Astrocyte of the hippocampus (primary cell): ENCODE measurements at regions not wholly inside any gene's neighbourhood (a gene's known extent, or its start where the extent isn't known, plus 50 kb on each side); places are given as distances from the start of the nearest gene placed in this dataset.
A peak's percentile ranks its signal among the peaks of the same experiment; 100 is the strongest.

Experiments used
- DNase-seq: peaks from one replicate; pipeline ENCODE4 v3.0.0; 2011; ENCODE audit warnings: low read depth, low spot score

DNA sequence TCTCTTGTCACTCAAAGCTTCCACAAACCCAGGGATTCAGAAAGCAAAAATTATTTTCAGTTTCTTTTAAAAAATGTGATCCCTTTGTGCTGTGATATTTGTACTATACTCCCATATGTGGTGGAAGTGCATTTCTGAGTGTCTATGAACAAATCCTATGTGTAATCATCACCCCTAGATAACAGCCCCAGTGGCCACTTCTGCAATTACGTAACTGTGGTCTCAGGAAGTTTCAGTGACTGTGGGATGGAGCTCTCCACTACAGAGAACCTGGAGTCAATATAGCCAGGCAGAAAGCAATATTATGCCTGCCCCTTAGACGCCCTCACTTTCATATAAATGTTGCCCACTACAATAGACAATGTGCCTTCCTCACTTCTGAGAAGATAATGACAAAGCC, 1101.7 kb upstream of the GHITM start:
- peak; percentile 1 for DNase-seq

DNA sequence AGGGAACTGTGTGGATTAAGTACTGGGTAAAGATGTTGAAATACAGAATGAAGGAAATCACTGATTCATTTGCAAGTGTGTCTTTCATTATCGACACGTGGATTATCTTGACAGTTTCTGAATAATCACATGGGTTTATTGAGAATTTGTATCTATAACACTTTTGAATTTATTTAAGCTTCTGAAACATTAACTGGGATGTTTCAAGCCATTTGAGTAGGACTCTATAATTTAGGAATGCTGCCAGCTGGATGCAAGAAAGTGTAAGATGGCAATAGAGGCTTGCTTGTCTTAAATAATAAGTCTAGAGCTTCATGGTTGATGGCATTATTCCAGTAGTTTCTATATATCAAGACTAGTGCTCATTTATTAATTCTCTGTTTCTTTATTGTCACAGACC, 1100.7 kb upstream of the GHITM start:
- no peak for DNase-seq

DNA sequence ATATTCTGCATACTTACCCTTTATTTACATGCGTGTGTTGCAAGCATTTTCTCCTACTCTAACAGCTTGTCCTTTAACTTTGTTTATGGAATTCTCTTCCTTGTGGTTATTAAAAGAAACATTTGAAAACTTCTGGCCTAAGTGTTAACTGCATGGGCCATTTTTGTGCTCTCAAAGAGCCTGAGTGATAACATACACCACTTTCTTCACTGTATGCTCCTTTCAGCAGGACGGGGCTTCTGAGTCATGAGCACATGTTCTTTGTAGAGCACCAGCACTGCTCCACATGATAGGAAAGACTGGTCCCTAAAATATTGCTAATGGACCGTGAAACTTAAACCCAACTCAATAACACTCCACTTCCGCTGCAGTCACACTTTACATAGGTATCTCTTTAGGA, 1093.6 kb upstream of the GHITM start:
- no peak for DNase-seq

DNA sequence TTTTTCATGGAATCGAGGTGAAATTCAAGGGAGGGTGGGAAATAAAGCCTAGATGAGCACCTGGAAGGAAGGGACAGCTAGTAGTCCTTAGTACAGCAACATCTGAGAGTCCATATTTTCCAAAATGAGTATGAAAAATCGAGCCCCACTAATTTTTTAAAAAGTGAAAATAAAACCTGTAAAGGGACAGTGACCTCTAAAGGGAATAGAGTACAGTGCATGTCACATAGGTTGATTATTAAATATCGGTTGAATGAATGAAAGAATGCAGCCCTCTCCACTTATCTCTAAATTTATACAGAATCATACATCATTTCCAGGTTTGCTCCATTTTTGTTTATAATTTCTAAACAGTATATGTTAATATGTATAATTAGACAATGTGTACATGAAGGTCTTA, 1088.5 kb upstream of the GHITM start:
- no peak for DNase-seq

DNA sequence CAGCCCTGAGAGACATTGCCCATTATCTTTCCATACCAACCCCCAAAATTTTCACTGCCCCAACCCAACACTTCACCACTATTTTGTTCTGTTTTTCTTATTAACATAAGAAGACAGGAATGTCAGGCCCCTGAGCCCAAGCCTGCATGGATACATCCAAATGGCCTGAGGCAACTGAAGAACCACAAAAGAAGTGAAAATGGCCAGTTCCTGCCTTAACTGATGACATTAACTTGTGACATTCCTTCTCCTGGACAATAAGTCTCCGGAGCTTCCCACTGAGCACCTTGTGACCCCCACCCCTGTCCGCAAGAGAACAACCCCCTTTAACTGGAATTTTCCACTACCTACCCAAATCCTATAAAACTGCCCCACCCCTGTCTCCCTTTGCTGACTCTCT, 1076.4 kb upstream of the GHITM start:
- DNase-seq: no peak

DNA sequence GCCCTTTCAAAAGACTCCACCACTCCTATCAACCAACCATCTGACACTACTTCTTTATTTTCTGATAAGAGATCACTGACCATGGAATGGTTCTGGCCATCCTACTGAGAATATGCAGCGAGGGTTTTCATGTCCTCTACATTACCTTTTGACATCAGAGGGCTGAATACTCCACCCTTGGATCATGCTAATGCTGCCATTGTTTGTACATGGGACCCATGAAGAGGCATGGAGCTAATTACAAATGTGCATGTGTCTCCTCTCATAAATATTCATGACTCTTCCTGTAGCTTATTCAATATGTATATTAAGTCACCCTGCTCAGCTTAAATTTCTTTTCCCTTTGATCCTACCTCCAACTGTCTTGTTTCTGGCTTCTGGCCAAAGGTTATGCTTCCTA, 1065.8 kb upstream of the GHITM start:
- no peak for DNase-seq

DNA sequence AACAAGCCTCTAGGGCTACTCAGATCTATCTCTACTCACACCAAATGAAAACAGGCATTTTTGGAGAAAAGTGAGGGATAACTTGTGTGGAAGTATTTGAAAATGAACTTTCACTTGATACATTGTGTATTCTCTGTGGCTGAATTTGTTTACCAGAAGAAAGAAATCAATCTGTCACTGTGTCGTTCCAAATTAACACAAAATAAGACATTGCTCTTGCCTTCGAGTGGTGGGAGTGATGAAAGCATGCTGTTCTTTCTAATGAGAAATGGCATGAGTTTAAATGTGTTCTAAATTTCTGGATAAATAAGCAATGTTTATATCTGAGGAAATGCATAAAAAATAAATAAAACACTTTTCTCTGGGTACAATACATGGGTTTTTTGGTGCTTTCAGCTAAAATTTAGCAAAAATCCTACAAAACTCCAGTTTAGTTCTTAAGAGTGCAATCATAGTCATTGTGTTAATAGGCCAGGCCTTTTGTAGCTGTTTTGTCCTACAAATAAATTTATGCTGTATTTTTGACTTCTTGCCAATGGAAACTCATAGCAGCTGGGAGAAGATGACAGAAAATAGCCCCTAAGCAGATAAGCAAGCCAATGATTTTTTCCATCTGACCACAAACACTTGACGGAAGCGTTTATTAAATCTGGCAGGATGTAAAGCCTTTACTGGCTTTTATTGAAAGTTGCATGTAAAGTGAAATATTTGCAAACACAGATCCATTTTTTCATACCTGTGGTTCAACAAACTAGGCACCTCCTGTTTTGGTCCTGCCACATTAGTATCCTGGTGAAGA, 1064.1 kb upstream of the GHITM start:
- peak; percentile 18 for DNase-seq

DNA sequence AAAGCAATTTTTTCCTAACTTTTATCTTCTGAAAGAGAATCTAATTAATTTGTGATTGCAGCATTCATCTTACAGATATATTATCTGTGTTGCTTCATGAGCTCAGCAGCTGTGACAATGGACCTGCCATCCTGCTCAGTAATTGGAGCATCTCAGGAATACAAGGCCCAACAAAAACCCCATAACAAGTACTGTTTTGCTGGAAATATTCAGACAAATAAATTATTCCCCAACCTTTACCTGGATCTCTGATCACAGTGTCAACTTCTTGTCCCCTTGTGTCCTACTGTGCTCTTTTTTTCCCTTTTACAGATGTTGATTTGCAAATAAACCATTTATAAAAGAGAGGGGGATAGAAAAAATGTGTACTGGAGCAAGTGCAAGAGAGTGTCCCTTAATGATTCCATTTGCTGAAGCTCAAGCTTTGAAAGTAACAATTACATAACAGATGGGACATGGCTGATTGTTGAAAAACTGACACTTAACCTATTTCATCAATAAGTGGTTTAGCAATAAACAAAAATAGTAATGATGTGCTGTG, 1063.4 kb upstream of the GHITM start:
- no peak for DNase-seq

DNA sequence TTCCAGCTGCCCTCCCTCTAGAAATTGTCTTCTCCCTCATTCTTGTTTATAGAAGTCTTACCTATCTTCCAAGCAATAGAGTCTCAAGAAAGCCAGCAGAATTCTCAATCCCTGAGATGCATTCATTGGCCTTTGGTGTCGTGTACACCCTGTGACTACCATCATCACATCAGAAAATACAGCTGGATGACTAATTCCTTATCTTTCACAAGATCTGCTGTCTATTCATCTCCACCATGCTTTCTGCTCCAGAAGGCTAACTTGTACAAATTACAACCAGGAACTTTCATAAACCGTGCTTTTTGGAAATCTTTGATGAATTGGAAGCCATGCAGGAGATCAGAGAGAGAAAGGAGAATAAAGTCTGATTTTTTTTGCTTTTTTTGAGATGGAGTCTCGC, 1062.9 kb upstream of the GHITM start:
- DNase-seq: no peak

DNA sequence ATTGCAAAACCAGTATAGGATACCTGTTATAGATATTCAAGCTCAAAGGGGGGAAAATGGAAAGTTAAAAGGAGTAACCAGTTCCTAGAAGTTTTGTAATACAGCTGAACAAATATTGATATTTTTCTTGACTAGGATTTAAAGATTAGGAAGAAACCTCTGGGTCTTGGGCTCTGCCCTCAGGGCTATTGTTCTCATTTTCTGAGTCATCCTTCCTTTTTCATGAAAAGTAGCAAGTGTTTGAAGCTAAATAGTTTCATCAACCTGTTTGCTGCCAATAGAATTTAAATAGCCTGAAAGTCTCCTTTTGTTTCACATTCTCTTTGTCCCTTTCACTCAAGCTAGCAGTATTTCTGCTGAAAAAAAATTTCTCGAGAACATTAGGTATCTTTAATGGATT, 1061.1 kb upstream of the GHITM start:
- DNase-seq: peak; percentile 29

DNA sequence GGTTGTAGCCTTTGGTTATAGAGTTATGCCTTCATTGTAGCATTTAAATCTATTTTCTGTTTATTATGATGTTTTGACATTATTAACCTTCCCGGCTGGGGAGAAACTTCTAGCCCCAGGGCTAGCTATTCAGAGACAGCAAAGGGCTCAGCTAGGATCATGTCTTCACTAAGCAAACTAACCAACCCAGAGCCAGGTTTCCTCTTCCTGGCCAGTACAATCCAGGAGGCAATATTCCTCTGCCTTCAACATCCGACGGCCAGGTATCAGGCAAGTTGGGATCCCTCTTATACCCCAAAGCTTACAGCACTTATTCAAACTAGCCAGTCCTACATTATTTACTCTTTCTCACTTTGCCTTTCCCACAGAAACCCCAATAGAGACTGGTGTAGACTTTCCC, 1060.7 kb upstream of the GHITM start:
- DNase-seq: no peak

DNA sequence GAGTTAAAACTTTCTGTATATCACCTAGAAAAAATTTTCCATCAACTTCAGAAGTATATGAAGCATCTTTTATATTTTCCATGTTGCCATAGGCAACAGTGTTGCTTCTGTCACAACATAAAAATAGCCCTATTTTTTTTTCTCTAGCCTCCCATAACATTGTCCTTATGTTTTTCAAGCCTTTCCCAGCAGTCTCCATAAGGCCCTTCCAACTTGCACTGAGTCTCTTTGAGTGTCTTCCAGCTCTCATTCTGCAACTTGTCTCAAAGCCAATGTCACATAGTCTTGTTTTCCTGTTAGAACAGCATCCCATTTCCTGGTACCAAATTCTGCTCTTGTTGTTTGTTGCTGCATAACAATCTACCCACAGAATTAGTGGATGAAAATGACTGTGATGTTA, 1055.5 kb upstream of the GHITM start:
- DNase-seq: no peak

DNA sequence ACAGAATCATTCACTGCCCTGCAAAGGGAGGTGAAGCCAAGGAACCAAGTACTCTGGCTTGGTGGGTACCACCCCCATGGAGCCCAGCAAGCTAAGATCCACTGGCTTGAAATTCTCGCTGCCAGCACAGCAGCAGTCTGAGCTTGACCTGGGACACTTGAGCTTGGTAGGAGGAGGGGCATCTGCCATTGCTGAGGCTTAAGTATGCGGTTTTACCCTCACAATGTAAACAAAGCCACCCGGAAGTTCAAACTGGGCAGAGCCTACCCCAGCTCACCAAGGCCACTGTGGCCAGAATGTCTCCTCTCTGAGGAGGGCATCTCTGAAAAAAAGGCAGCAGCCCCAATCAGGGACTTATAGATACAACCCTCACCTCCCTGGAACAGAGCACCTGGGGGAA, 1050.0 kb upstream of the GHITM start:
- no peak for DNase-seq

DNA sequence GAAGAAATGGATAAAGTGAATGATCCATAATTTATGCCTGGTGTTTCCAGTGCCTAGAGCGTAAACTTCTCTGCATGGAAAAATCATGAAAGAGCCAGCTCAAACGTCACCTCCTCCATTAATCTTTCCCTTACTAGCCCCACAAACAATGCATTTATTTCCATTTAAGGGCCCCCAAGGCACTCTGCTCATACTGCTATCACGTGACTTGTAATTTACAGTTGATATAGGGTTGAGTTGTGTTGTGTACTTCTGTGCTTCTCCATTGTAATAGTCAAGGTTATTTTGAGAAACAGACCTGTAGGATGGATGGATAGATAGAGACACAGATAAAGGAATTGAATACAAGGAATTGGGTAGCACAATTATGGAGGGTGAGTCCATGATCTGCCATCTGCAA, 1034.7 kb upstream of the GHITM start:
- DNase-seq: no peak

DNA sequence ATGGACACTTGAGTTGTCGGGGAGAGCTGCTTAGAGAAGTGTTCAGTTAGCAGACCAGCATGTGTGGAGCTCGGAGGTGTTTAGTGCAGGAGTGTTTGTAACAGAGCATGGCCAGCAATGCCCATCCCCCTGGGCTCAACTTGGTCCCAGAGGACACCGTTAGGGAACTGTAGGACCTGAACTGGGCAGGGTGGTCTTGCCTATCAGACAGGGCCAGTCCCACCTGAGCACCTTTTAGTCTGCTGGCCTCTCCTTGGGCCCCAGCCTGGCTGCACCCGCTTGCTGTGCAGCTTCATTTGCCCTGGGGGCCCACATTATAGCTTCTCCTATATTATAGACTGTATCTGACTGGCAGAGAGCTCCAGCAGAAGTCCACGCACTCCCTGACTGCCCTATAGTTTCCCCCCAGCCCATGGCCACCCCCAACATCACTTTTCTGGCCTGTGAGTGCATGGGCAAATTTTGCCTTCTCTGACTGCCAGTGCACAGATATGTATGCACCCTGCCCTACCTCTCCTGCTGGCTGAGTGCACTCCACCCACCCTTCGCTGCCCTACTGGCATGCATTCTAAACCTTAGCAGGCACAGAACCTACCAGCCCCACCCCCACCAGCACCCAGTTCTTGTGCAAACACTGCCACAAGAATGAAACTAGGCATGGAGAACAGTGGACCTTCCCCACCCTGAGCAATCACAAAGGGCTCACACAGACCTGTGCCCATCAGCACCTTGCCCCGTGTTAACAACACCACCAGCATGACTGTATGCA, 1030.6 kb upstream of the GHITM start:
- DNase-seq: no peak

DNA sequence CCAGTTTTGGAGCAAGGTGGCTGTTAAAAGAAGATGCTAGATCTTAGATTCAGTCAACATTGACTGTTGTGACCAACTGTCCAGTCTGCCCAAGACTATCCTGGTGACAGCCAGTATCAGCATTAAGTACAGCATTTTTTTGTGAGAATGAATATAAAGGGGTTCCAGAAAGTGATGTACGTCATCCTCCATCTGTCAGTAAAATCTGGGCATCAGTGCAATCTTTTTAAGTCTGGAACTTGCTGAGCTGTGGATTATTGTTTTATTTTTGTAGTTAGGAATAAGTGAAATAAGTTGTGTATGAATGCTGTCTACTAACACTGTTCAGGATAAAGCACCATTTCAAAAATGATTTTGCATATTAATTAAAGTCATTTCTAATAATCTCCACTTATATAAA, 1020.0 kb upstream of the GHITM start:
- DNase-seq: no peak

DNA sequence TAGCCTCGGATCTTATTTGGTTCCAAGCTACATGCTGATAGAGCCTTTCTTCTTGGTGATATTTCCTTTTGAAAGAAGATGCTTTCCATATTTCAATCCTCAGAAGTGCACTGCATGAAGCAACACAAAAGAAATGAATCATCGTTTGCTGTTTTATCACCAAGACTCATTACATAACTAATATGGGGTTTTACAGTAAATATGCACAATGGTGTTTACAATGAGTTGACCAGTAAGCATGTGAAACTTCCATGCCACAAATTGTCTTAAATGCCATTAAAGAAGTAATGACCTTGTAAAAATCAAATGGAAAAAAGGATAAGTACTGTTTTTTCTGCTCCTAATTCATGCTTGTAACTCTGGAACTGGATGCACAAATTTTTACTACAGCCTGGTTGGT, 1017.0 kb upstream of the GHITM start:
- DNase-seq: no peak

DNA sequence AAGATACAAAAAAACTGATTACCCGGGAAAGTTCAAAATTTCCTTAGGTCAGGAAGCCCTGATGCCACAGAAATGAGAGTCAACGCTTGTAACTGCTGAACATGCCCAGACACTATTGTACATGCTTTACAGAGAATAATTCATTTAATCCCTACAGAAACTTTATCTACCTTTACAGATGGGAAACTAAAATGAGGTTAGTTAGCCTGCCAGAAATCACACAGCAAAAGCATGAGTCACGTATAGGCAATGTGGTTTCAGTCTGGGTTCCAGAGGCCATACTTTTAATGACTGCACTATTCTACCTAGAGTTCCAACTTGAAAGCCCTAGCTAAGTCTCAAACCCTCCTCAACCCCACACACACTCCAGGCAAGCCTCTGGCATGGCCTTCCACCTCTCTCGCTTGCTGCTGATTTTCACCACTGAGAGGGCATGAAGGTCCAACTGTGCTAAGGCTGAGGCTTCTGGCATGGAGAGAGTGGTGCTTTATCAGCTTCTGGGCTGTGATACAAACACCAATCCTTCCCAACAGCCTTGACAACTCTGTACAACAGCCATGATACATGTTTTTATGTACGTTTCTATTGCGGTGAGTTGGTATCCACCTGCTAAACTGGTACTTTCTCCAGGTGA, 1011.2 kb upstream of the GHITM start:
- peak; percentile 76 for DNase-seq

DNA sequence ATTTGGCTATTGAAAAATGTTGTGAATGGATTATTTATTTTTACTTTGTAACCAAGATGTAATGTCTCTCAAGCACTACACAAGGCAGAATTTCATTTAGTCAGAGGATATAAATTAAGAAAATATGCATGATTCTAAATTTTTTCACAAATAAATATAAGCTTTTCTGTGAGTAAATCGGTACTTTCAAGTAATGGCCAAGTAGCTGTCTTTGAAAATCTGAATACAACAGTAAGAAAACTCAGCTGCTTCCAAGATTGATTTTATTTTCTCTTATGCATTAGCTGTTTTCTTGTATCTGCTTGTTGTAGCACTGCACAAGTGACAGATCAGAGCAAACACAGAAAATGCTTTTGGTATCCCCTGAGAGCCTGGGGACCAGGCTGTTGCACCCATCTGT, 998.5 kb upstream of the GHITM start:
- DNase-seq: no peak

DNA sequence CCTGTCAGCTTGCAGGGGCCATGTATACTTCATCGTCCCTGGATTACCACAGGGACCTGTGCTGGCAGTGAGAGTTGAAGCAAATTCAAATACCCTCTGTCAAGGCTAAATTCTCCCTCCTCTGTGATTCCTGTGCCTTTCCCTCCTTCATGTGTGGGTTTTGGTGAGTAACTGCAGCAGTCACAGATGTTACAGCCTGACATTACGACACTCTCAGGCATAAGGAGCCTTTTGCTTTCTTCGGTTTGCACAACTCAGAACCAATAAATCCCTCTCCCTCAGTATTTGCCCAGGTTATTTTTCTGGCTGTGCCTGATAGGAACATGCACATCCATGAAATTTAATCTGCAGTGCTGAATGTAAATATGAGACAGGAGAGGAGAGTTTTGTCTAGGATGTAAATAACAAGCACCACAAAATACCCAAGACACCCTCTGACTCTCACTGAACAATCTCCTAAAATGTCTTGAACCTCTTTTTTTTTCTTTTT, 997.2 kb upstream of the GHITM start:
- DNase-seq: no peak

DNA sequence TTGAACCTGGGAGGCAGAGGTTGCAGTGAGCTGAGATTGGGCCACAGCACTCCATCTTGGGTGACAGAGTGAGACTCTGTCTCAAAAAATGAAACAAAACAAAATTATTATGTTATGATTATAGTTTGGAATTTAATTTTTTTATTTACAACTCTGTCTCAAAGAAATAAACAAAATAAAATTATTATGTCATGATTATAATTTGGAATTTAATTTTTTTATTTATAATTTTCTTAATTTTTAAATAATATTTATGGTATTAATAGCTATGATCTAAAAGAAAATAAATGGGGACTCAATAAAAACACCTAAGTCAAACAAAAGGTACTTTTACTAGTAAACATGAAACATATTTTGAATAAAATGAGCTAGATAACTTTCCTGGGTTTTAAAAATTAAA, 994.8 kb upstream of the GHITM start:
- DNase-seq: no peak

DNA sequence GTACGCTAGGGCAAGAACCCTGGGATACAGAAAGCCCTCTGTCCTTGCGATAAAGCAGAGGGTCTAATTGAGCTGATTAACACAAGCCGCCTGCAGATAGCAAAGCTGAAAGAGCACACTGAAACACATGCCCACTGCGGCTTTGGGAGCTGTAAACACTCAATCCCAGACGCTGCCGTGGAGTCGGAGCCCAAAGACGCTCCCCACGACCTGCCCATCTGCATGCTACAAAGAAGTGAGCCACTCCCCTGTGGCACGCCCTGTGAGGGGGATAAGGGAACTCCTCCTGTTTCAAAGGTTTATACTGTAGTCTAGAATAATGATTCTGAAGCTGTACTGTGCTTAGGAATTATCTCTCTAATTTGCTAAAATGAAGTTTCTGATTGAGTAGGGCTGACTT, 985.6 kb upstream of the GHITM start:
- DNase-seq: no peak
